NCI-H460 (cell line): ENCODE measurements at regions not wholly inside any gene's neighbourhood (a gene's known extent, or its start where the extent isn't known, plus 50 kb on each side); places are given as distances from the start of the nearest gene placed in this dataset.
"Not testable (repeated sequence)": the region's sequence is repeated elsewhere in the genome, so short reads cannot be mapped to it uniquely, and the experiment has no call there.

Experiments
- DNase-seq: peaks from one replicate; pipeline ENCODE4 v3.0.0-alpha.2; 2016; ENCODE audit warnings: low read depth; ENCODE audit errors: extremely low read depth

DNA sequence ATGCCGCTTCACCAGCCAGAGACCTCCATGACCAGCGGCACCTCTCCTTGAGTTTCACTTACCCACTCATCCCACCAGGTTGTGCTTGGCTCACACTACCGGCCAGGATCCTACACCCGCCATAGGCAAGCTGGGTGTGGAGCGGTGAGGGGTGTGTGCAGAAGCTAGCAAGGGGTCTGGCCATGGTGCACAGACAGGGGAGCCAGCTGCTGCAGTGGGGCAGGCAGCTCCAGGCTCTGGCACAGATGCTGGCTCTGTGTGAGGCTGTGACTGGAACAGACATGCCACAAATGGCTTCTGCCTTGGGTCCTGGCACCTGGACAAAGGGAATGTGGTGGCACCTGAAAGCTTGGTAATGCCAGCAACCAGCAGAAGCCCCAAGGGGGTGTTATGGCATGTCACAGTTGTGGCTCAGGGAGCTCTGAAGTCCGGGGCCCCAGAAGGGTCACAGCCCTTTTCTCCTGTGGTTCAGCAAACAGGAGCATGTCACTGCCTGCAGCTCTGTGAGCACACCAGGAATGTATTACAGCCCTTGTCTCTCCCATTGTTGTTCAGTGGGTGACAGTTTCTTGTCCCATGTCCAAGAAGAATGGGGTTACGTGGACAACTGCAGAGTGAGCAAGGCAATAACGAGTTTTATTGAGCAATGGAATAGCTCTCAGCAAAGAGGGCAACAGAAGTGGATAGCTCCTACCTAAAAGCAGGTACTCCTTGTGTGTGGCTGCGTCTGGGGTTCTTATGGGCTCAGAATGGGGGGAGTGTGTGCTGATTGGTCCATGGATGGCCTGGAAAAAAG, 2791.0 kb upstream of the PCDH20 start:
- no peak for DNase-seq

DNA sequence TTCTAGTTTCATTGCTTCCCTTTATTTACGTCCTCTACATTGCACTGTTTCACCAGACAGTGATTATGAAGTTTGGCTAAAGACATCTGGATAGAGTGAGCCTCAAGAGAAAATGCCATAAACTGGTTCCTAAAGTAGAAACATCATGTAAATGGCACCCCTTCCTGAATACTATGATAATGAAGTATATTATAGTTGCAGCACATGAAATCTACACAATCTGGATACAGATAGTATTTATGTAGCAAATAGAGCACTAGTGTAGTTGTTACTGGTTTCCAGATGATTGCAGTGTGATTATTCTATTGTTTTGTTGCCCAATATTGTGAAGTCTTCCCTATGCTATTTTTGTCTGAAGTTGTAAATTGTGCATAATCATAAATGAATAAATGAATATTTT, 2786.9 kb upstream of the PCDH20 start:
- no peak for DNase-seq

DNA sequence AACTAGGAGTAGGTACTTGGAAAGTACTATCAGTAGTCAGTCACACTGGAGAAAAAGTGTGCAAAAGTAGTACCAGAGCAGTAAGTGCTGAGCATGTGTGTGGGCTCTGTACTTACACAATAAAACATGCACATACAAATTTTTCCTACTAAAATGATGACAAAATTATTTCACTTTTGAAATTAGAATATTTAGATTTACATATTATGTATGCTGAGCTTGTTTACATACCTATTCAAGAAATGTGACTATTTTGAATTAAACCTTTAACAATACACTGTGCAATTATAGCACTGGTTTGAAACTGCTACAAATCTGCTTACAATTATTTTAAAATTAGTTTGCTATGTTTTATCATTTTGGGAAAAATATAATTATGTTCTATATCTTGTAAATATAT, 2781.6 kb upstream of the PCDH20 start:
- no peak for DNase-seq

DNA sequence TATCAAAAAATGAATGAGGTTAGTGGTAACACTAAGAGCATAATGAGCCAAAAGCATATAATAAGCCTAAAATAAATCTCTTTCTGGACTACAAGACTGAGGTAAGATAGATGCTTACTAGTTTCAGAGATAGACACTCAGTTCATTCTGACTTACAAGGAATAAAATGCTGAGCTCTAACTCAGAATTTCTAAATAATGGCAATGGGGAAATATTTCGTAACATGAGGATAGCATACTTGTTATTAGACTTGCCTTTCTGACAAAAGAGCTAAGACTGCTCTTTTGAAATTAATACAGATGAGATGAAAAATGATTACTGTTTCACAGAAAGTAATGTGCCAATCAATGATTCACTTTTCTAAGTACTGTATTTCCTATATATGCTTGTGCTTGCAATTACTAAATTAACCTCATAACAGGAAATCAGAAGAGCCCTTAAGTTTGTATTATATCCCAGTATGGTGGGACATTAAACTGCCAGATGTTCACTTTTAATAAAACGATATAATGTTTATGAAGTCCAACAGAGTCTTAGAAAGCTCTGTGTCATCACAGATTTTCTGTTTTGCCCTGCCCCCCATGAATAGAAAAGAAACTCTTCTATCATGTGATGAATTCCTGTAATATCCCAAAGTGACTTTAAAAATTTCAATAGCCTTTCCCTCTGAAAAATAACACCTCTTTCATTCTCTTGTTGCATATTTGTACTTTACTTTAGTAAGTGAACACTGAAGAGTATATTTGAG, 2771.0 kb upstream of the PCDH20 start:
- DNase-seq, result no peak

DNA sequence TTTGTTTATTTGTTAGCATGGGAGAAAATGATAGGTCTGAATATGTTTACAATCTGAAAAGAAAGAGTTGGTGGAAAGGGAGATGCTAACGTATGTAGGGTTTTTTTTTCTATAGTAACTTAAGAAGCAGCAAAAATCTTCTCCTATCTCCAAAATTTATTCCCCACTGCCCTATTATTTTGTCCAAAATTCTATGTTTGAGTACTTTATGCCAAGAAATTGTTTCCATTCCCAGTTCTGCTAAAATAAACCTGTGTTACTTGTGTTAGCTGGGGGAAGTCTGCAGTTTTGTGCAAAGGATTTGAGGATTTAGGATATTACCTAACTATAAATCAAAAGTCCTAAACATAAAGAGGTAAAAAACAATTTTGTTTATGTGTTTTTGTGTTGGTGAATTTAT, 2770.4 kb upstream of the PCDH20 start:
- DNase-seq, result no peak

DNA sequence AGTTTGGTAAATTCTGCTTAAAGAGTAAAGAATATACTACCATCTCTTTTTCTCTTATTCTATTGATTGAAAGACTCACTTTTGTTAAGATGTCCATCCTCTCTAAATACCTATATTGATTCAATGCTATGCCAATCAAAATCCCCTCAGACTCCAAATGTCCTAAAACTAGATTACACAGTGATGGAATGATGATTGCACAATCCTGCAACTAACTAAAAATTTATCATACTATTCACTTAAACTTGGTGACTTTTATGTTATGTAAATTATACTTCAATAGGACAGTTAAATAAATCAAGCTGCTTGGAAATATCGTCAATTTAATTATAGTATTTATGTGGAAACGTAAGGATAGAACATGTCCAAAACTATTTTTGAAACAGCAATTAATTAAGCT, 2765.1 kb upstream of the PCDH20 start:
- no peak for DNase-seq

DNA sequence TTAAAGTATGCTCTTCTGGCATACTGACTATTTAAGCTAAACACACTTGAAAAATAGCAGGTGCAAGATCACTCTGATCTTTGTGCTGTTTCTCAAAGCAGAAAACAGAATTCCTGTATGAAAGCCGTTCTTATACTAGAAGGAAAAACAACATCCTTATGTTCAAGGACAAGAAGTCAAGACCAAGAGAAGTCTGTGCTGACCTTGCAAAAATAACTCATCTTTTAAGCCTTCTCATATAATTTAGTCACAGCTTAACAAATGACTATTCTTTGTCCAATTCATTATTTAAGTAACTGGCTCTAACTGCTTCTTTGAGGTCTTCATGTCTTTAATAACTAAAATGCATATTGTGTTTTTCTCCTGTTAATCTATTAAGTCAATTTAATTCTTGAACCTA, 2750.2 kb upstream of the PCDH20 start:
- DNase-seq, result no peak

DNA sequence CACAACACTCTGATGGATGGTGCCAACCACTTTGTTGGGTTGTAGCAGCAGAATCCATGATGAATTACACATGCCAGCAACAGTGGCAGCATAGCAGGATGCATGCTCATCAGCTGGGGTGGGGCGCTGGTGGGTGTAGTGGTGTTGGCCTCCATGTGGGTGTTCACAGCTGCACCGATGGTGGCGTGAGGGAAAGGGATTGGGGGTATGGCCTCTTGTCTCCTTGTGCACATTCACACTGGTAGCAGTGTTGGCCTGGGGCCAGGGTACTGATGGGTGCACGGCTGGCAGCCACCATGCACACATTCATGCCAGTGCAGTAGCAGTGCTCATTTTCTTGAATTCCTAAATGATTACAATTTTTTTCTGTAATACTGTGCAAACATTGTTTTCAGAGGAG, 2748.8 kb upstream of the PCDH20 start:
- no peak for DNase-seq

DNA sequence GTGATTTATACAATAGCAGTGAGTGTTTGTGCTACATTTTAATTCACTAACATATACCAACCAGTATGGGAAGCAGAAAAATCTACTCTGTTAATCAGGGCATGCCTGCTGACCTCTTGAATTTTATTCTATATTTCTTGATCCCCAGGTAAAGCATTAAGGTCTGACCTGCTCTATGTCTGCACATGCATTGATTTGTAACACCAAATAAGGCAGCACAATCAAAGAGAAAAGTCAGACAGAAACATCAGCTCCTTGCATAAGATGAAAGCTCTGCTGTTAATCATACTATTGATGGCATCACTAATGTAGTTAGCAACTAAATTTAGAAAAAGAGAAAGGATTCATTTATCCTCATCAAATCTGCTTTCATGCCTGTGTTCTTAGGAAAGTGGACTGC, 2744.8 kb upstream of the PCDH20 start:
- DNase-seq, result no peak

DNA sequence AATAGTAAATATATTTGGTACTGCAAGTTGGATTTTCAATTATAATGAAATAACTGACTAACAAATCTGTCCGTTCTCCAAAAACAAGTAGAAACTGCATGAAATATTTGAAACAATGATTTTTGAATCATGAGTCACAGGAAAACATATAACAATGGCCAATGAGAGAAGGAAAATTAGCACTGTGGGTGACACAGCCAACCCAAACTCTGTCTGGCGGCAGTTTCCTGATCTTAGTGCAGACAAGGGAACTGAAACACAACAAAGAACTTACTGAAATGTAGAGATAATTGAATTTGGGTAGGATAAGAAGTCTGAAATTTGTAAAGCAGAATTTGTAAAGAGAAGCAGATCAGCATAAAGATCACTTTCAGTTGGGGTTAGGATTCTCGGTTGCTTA, 2743.3 kb upstream of the PCDH20 start:
- DNase-seq, result no peak

DNA sequence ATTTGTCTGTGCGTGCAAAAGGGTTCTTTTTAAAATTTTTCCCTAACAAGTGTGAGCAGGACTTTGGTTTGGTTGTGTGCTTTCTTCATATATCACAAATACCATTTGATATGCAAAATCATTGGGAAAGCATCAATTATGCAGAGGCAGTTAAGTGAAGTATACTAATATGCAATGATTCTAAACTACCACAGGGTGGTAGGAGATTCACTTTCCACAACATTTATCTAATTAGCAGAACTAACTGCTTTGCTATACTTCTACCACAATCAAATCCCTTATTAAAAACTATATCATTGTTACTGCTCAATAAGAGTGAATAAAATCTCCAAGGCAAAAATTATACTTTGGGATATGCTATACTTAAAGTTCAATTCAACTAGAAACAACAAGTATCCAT, 2738.9 kb upstream of the PCDH20 start:
- peak; percentile 0 for DNase-seq

DNA sequence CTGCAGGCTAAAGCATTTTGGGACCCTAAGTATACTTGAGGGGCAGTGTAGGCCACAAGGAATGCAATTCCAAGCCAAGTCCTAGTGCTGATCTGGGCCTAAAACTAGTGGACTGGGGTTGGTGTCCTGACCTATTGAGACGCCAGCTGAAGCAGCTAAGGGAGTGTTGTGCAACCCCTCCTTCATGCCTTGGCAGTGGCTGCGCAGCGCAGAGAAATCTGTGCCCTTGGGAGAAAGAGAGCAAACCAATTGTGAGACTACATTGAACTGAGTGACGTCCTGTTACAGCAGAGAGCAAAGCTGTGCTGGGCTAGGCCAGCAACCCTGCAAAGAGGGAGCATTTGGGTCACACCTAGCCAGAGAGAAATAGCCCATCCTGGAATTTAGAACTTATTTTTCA, 2715.0 kb upstream of the PCDH20 start:
- no peak for DNase-seq

DNA sequence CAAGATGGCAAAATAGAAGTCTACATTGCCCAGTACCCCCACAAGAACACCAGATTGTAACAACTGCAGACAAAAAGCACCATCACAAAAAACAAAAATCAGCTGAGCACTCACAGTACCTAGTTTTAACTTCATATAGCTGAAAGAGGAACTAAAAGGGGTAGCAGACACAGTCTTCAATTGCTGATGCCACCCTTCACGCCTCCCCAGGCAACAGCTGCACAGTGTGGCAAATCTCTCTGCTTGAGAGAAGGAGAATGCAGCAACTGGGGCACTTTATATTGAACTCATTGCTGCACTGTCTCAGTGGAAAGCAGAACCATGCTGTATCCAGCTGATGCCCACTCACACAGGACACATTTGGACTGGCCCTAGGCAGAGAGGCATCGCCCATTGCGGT, 2714.5 kb upstream of the PCDH20 start:
- no peak for DNase-seq

DNA sequence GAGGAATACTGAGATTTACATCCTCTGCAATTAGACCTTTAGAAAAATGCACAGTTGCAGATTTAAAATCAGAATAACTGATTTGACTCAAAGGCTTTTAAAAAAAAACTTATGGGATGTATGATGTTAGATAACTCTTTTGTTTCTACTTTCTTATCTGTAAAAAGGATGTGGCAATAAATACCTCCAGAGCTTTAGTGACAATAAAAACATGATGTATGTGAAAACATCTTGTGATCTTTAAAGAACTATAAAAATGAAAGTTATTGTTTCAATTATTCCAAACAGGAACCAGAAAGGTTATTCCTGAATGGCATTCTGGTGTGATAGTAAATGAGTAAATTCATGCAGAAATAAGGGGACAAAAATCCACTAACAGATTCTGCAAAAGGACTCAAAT, 2712.2 kb upstream of the PCDH20 start:
- DNase-seq, result no peak

DNA sequence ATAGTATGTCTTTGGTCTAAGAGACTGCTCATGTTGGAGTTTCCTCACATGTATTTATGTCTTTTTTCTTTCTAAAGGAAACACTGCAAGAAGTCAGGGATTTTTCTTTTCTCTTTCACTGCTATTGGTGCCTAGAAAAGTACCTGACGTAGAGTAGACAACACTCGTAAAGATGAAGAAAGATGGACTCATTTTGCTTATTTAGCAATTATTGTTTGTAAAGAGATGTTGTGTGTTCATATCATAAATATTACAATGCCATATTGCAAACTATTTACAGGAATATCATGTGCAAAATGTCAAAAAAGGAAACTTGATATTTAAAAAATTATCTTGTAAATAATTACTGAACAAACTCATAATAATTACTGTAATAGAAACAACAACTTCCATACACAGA, 2711.5 kb upstream of the PCDH20 start:
- DNase-seq, result no peak

DNA sequence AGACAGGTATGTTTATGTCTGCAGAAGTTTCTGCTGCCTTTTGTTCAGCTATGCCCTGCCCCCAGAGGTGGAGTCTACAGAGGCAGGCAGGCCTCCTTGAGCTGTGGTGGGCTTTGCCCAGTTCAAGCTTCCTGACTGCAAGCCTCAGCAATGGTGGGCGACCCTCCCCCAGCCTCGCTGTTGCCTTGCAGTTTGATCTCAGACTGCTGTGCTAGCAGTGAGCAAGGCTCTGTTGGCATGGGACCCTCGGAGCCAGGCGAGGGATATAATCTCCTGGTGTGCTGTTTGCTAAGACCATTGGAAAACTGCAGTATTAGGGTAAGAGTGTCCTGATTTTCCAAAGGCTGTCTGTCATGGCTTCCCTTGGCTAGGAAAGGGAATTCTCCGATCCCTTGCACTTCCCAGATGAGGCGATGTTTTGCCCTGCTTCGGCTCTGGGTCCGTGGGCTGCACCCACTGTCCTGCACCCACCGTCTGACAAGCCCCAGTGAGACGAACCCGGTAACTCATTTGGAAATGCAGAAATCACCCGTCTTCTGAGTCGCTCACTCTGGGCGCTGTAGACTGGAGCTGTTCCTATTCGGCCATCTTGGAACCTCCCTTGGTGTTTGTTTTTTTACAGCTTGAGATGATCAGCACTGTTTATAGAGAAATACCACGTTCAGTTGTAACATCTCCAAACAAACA, 2705.5 kb upstream of the PCDH20 start:
- DNase-seq, result not testable (repeated sequence)

DNA sequence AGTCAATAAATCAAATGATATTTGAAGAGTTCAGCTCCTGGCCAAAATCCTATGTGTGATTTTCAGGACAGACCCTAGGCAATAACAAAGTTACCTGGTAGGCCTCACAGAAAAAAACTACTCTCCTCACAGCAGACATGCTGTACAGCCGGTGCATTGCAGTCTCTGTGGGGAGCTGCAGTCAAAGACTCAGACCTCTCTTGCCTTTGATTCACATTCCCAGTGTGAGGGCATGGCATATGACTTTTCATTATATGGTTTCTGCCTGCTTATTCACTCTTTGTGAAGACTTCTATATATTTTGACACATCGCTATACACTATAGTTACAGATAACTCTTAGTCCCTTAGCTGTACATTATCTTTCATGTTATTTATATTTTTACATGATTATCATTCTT, 2684.3 kb upstream of the PCDH20 start:
- DNase-seq, result no peak

DNA sequence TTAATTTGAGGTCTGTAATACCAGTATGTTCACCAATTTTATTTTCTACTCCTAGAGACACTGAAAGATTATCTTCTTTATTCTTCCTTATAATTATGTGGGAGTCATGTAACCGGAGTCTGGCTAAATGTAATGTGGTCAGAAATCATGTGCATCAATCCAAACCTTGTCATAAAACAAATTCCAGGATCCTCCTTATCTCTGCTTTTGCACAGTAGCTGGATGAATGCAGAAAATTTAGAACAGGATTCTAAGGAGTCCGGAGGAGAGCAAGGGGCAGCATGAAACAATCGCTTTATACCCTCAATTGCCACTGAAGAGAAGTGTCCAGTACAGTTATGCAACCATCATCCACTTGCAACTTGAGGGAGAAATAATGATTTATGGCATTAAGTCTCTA, 2674.7 kb upstream of the PCDH20 start:
- DNase-seq, result no peak

DNA sequence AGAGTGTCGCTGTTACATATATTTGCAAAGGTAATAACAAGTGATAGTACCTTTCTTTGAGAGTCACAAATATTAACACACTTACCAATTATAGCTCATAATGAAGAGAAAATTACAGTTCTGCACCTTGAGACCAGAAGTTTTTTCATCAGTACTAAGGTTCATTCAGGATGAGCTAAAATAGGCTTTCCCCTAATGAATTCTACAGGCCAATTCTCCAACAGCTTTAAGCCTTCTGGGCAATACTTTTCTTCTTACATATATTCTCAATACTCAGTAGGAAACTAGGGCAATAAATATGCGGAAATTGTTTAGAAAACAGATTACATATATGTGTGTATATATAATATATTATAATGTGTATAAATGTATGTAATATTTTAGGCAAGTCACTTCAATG, 2672.8 kb upstream of the PCDH20 start:
- DNase-seq, result no peak

DNA sequence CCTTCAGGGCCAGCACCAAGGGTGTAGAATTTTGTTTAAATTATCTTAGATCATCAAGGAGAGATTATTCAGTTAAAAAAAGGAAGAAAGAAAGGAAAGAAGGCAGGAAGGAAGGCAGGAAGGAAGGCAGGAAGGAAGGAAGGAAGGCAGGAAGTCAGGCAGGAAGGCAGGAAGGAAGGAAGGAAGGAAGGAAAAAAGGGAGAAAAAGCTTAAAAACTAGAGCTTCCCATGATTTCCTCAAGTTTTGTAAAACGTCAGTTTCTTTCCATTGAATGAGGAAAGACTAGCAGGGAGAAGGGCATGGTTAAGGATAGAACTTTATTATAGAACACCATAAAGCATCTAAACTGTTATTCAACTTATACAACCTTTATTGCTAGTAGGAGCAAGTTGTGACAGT, 2672.0 kb upstream of the PCDH20 start:
- no peak for DNase-seq

DNA sequence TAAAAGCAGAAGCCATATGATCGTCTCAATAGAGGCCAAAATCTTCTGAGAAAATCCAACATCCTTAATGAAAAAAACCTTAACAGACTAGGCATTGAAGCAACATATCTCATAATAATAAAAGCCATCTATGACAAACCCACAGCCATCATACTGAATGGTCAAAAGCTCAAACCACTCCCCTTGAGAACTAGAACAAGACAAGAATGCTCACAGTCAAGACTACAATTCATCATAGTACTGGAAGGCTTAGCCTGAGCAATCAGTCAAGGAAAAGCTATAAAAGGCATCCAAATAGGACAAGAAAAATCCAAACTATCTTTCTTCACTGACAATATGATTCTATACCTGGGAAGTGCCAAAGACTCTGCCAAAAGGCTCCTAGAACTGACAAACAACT, 2668.2 kb upstream of the PCDH20 start:
- no peak for DNase-seq

DNA sequence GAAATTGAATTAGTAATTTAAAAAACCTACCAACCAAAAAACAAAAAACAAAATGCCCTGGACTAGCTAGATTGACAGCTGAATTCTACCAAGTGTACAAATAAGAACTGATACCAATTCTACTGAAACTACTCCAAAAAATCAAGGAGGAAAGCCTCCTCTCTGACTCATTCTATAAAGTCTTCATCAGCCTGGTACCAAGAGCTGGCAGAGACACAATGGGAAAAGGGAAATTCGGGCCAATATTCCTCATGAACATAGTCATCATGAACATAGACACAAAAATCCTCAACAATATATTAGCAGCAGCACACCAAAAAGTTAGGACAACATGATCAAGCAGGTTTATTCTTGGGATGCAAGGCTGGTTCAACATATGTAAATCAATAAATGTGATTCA, 2667.7 kb upstream of the PCDH20 start:
- no peak for DNase-seq
